GM18951 (cell line): ENCODE measurements at regions not wholly inside any gene's neighbourhood (a gene's known extent, or its start where the extent isn't known, plus 50 kb on each side); places are given as distances from the start of the nearest gene placed in this dataset.
"Not testable (repeated sequence)": the region's sequence is repeated elsewhere in the genome, so short reads cannot be mapped to it uniquely, and the experiment has no call there.

Source experiments
- POLR2A ChIP-seq: IDR thresholded peaks from 4 replicates; pipeline ENCODE4 v1.6.1; 2011; ENCODE audit warnings: mild to moderate bottlenecking; ENCODE audit not compliant: insufficient read length, insufficient read depth; ENCODE audit errors: extremely low read depth
- in situ Hi-C: fragments of 300-500 bp; cut with MboI; formaldehyde crosslinking; loops from one replicate; pipeline ENCODE4 v1.12.0; 2022; ENCODE audit warnings: low sequenced_read_pairs, mixed read lengths, inconsistent platforms; ENCODE audit not compliant: unreplicated experiment

GRCh38 chr3:71956716-71957115 lies 171.8 kb upstream of the PROK2 start:
- in situ Hi-C loops = no loop called here
- TF ChIP-seq POLR2A = no peak

DNA sequence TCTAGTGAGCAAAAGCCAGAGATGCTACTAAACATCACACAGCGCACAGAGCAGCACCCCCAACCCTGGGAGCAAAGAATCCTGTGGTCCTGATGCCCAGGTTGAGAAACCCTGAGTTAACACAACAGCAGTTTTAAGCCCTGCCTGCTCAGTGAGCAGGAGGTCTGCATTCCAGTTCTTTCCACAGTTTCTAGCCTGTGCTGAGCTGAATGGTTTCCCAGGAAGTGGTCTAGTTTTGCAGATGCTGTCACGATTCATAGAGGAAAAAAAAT lies 171.1 kb upstream of the PROK2 start:
- TF ChIP-seq POLR2A = no peak
- in situ Hi-C loops = no loop called here

GRCh38 chr3:71955240-71956068 lies 170.5 kb upstream of the PROK2 start:
- TF ChIP-seq POLR2A = no peak
- in situ Hi-C loops = no loop called here

- in situ Hi-C loops = no loop called here
- TF ChIP-seq POLR2A = no peak
Observed at GRCh38 chr3:71951842-71952241, 166.9 kb upstream of the PROK2 start.

DNA sequence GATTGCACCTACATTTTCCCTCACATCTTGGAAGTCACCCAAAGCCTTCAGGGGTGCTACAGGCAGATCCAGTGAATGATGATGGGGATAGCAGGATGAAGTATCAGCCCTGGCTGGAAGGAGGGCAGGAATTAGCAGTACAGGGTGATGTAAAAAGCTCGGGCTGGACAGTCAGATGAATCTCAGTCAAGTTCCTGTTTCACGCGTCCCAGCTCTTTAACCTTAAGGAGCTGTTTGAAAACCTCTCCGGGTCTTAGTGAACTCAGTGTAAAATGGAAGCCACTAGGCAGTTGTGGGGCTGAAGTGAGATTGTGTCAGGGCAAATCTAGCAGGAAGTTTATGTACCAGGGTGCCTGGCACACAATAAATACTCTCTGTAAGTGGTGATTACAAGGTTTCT lies 166.4 kb upstream of the PROK2 start:
- in situ Hi-C loops = no loop called here
- no peak for TF ChIP-seq POLR2A

- in situ Hi-C loops = no loop called here
- TF ChIP-seq POLR2A = no peak
Observed at GRCh38 chr3:71949442-71949841, 164.5 kb upstream of the PROK2 start.

- in situ Hi-C loops = no loop called here
- no peak for TF ChIP-seq POLR2A
Observed at GRCh38 chr3:71944482-71945065, 159.6 kb upstream of the PROK2 start.

- no peak for TF ChIP-seq POLR2A
- in situ Hi-C loops = no loop called here
Observed at GRCh38 chr3:71942432-71943187, 157.7 kb upstream of the PROK2 start.

GRCh38 chr3:71940486-71940885 lies 155.5 kb upstream of the PROK2 start:
- TF ChIP-seq POLR2A = no peak
- in situ Hi-C loops = no loop called here

DNA sequence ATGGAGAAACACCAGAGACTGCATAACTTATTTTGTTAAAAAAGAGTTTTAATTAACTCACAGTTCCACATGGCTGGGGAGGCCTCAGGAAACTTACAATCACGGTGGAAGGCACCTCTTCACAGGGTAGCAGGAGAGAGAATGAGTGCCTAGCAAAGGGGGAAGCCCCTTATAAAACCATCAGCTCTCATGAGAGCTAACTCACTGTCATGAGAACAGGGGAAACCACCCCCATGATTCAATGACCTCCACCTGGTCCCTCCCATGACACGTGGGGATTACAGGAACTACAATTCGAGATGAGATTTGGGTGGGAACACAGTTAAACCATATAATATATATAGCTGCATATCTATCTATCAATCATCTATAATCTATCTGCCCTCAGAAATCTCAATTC lies 153.1 kb upstream of the PROK2 start:
- in situ Hi-C loops = not testable (repeated sequence)

DNA sequence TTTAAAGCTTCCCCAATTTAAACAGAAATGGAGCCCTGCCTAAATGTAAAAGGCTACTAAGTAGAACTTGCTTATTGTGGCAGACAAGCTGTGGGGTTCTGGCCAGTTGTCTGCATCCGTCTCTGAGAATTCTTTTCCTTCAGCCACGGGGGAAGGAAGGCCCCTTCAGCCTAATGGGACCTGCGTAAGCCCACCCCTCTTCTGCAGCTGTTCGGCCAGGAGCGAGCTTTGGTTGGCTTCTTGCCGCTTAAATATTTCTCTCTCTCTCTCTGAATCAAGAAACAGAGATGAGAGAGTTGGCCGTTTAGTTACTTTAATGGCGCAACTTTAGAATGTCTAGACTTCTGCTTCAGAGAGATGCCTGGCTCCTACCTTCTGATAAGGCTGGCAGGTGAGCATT lies 151.7 kb upstream of the PROK2 start:
- no peak for TF ChIP-seq POLR2A
- in situ Hi-C loops = no loop called here

DNA sequence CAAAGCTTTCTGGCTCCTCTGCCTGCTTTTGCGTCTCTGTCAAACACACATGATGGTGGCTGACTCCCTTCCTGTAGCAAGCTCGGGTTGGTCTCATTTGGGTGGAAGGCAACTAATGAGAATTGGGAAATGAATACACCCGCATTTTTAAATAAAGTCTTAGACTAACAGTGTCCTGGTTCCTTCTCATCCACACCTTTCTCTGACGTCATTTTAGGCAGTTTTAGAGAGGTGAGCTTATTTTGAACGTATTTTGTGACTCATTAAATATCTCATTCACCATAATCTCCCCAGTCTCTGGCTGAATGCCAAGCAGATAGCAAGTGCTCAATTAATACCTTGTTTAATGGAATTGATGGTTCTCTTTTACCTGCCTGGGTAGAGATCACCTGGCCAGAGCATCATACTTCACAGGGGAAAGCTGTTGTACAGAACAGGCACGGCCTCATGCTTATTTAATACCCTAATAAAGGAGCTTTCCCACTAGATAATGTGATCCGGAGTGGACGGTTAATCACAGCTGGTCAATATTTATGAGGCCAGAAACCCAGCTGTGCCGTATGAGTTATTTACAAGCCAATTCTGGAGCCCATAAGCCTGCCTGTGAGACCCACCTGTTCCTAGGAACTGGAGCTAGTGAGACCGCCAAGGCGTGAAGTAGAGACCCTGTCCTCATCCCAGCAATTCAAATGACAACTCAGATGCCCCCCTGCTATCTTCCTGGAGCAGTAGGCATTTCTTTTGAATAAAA lies 149.7 kb upstream of the PROK2 start:
- TF ChIP-seq POLR2A = no peak
- in situ Hi-C loops = no loop called here

- in situ Hi-C loops = no loop called here
- TF ChIP-seq POLR2A = no peak
Observed at GRCh38 chr3:71931922-71932321, 147.0 kb upstream of the PROK2 start.

- no peak for TF ChIP-seq POLR2A
- in situ Hi-C loops = no loop called here
Observed at GRCh38 chr3:71930056-71930991, 145.4 kb upstream of the PROK2 start.
